Spleen (tissue), 7 donors: ENCODE measurements at regions not wholly inside any gene's neighbourhood (a gene's known extent, or its start where the extent isn't known, plus 50 kb on each side); places are given as distances from the start of the nearest gene placed in this dataset.

Source experiments
- POLR2A ChIP-seq, 3 donors: fragments of 450-650 bp; IDR thresholded peaks; one replicate each; pipeline ENCODE4 v1.5.1; 2017; ENCODE audit warnings: antibody characterized with exemption in 3 of 3, mild to moderate bottlenecking in 1 of 3
- POLR2AphosphoS5 ChIP-seq, 3 donors: sonication (generic); formaldehyde crosslinking; IDR thresholded peaks; one replicate each; pipeline ENCODE4 v1.5.1; 2017; ENCODE audit warnings: antibody characterized with exemption in 3 of 3
- TF ChIP-seq, protein P1 (sequence below), 11 experiments: fragments of 200-600 bp in 7 of 11; fragments of 450-650 bp in 4 of 11; sonication (generic) in 4 of 11; IDR thresholded peaks in 8 of 11; conservative IDR thresholded peaks in 3 of 11; 1 replicate in 7 of 11; 2 replicates in 4 of 11; pipeline versions ENCODE4 v1.4.0 to v1.8.0; 2016 to 2021; ENCODE audit warnings: antibody characterized with exemption in 11 of 11, inconsistent platforms in 4 of 11, mild to moderate bottlenecking in 1 of 11
- donor health status: DM: no; HTN: no; CAD: no; lungs with moderate emphysema.
- donor health status: DM: no; HTN: no; CAD: no.
- donor health status: DM: no; HTN: no; CAD: no.

DNA sequence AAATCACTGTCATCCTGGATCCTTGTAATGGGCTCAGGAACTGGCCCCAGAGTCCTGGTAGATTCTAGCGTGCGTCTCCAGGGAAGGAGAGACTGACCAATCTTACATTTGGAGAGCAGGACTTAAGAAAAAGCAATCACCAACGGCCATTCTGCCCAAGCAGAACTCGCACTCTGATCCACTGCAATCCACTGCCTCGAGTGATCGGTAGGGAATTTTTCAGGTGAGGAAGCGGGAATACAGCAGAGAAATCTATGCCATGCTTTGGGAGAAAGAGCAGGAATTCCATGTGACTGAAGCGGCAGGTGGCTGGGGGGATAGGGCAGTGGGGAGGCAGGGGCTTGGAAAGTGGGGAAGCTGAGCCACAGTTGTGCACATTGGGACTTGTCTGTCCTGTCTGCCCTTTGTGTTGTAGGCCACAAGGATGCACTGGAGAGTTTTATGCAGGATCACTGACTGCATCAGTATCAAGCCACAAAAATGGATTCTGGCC, 143.9 kb upstream of the HS3ST2 start:
- TF ChIP-seq POLR2A (IDR thresholded peaks at IDR 0.05) (no peak), POLR2AphosphoS5 (IDR thresholded peaks at IDR 0.05) (no peak)
- TF ChIP-seq, protein P1, sequence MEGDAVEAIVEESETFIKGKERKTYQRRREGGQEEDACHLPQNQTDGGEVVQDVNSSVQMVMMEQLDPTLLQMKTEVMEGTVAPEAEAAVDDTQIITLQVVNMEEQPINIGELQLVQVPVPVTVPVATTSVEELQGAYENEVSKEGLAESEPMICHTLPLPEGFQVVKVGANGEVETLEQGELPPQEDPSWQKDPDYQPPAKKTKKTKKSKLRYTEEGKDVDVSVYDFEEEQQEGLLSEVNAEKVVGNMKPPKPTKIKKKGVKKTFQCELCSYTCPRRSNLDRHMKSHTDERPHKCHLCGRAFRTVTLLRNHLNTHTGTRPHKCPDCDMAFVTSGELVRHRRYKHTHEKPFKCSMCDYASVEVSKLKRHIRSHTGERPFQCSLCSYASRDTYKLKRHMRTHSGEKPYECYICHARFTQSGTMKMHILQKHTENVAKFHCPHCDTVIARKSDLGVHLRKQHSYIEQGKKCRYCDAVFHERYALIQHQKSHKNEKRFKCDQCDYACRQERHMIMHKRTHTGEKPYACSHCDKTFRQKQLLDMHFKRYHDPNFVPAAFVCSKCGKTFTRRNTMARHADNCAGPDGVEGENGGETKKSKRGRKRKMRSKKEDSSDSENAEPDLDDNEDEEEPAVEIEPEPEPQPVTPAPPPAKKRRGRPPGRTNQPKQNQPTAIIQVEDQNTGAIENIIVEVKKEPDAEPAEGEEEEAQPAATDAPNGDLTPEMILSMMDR (IDR thresholded peaks at IDR 0.05 in 8 of 11, conservative IDR thresholded peaks at IDR 0.05 in 3 of 11) = no peak
